ENCODE measurements at regions not wholly inside any gene's neighbourhood (a gene's known extent, or its start where the extent isn't known, plus 50 kb on each side); places are given as distances from the start of the nearest gene placed in this dataset.
A peak's percentile ranks its signal among the peaks of the same experiment; 100 is the strongest.

GRCh38 chr20:57908704-57909630, 199.2 kb upstream of the PMEPA1 start:
- no peak for DNase-seq

GRCh38 chr20:57908226-57908625, 198.4 kb upstream of the PMEPA1 start:
- DNase-seq, result no peak

GRCh38 chr20:57907131-57908000, 197.6 kb upstream of the PMEPA1 start:
- DNase-seq, result no peak

GRCh38 chr20:57905448-57905847, 195.6 kb upstream of the PMEPA1 start:
- no peak for DNase-seq

- no peak for DNase-seq
Observed at GRCh38 chr20:57904314-57905105, 194.7 kb upstream of the PMEPA1 start.

GRCh38 chr20:57902473-57902872, 192.7 kb upstream of the PMEPA1 start:
- no peak for DNase-seq

GRCh38 chr20:57901526-57901925, 191.7 kb upstream of the PMEPA1 start:
- DNase-seq, result no peak

- DNase-seq, result no peak
Observed at GRCh38 chr20:57900226-57900905, 190.6 kb upstream of the PMEPA1 start.

- DNase-seq, result no peak
Observed at GRCh38 chr20:57899554-57899953, 189.7 kb upstream of the PMEPA1 start.

- DNase-seq, result no peak
Observed at GRCh38 chr20:57898332-57898731, 188.5 kb upstream of the PMEPA1 start.

GRCh38 chr20:57897891-57898290, 188.1 kb upstream of the PMEPA1 start:
- no peak for DNase-seq

GRCh38 chr20:57897156-57897874, 187.5 kb upstream of the PMEPA1 start:
- DNase-seq, result no peak

- no peak for DNase-seq
Observed at GRCh38 chr20:57896563-57896962, 186.7 kb upstream of the PMEPA1 start.

GRCh38 chr20:57896017-57896416, 186.2 kb upstream of the PMEPA1 start:
- no peak for DNase-seq

- DNase-seq, result no peak
Observed at GRCh38 chr20:57895161-57895855, 185.5 kb upstream of the PMEPA1 start.

GRCh38 chr20:57894522-57894921, 184.7 kb upstream of the PMEPA1 start:
- no peak for DNase-seq

- DNase-seq, result no peak
Observed at GRCh38 chr20:57894096-57894495, 184.3 kb upstream of the PMEPA1 start.

- DNase-seq, result peak; percentile 27
Observed at GRCh38 chr20:57893366-57893999, 183.7 kb upstream of the PMEPA1 start.

- no peak for DNase-seq
Observed at GRCh38 chr20:57892471-57892870, 182.7 kb upstream of the PMEPA1 start.

- DNase-seq, result no peak
Observed at GRCh38 chr20:57891014-57891413, 181.2 kb upstream of the PMEPA1 start.
